HAP-1 (cell line): ENCODE measurements at regions not wholly inside any gene's neighbourhood (a gene's known extent, or its start where the extent isn't known, plus 50 kb on each side); places are given as distances from the start of the nearest gene placed in this dataset.

ENCODE experiments used
- DNase-seq, 2 experiments: peaks; one replicate each; pipeline ENCODE4 v3.0.0-alpha.2; 2016 to 2020; ENCODE audit warnings: low spot score in 2 of 2
- H3K27me3 ChIP-seq: fragments of 250-450 bp; sonication (Bioruptor Pico); 2 replicates; pipeline ENCODE4 v1.5.1; 2020; ENCODE audit warnings: low read depth, mild to moderate bottlenecking, moderate library complexity
- H3K36me3 ChIP-seq: fragments of 250-450 bp; sonication (Bioruptor Pico); replicated peaks from 2 replicates; pipeline ENCODE4 v1.5.1; 2020; ENCODE audit warnings: mild to moderate bottlenecking
- H3K4me1 ChIP-seq: fragments of 250-450 bp; sonication (Bioruptor Pico); 2 replicates; pipeline ENCODE4 v1.5.1; 2020; ENCODE audit warnings: mild to moderate bottlenecking
- H3K4me3 ChIP-seq: fragments of 250-450 bp; sonication (Bioruptor Pico); 2 replicates; pipeline ENCODE4 v1.5.1; 2020; ENCODE audit warnings: mild to moderate bottlenecking, moderate library complexity
- H3K9me3 ChIP-seq: fragments of 250-450 bp; sonication (Bioruptor Pico); 2 replicates; pipeline ENCODE4 v1.5.1; 2020; ENCODE audit warnings: mild to moderate bottlenecking, moderate library complexity
- in situ Hi-C: fragments of 300-500 bp; cut with MboI; formaldehyde crosslinking; loops from 3 replicates; pipeline ENCODE4 v1.14.3; 2020; ENCODE audit warnings: low sequenced_read_pairs, inconsistent platforms, mixed read lengths

- Histone ChIP-seq H3K36me3 (no peaks in the 10 kb centered on the region), H3K4me1 (no peaks in the 10 kb centered on the region), H3K4me3 (no peak overlapping the region), H3K27me3 (no peaks in the 10 kb centered on the region), H3K9me3 (no peaks in the 10 kb centered on the region)
- in situ Hi-C loops = no loop called here
- no peak for DNase-seq
These were observed 169.5 kb downstream of the PIK3R1 start for GRCh38 chr5:68384936-68385594.

- no peak overlapping the region for H3K4me3 ChIP-seq
- H3K9me3 ChIP-seq = no peaks in the 10 kb centered on the region
- H3K36me3 ChIP-seq = no peaks in the 10 kb centered on the region
- no peaks in the 10 kb centered on the region for H3K27me3 ChIP-seq
- no peak for DNase-seq
- H3K4me1 ChIP-seq = no peaks in the 10 kb centered on the region
- in situ Hi-C loops = no loop called here
These were observed 170.4 kb downstream of the PIK3R1 start for GRCh38 chr5:68385936-68386335.

GRCh38 chr5:68387074-68387796 is 171.7 kb downstream of the PIK3R1 start:
- in situ Hi-C loops = no loop called here
- H3K27me3 ChIP-seq = no peaks in the 10 kb centered on the region
- no peaks in the 10 kb centered on the region for H3K36me3 ChIP-seq
- H3K4me1 ChIP-seq = no peaks in the 10 kb centered on the region
- no peak overlapping the region for H3K4me3 ChIP-seq
- no peaks in the 10 kb centered on the region for H3K9me3 ChIP-seq
- no peak for DNase-seq

- H3K4me3 ChIP-seq = no peak overlapping the region
- no peaks in the 10 kb centered on the region for H3K4me1 ChIP-seq
- no peaks in the 10 kb centered on the region for H3K27me3 ChIP-seq
- in situ Hi-C loops = no loop called here
- no peaks in the 10 kb centered on the region for H3K9me3 ChIP-seq
- H3K36me3 ChIP-seq = no peaks in the 10 kb centered on the region
- DNase-seq = no peak
These were observed 174.1 kb downstream of the PIK3R1 start for GRCh38 chr5:68389618-68390017.

GRCh38 chr5:68392617-68393016 is 177.1 kb downstream of the PIK3R1 start:
- H3K36me3 ChIP-seq = no peaks in the 10 kb centered on the region
- H3K4me3 ChIP-seq = no peak overlapping the region
- no peaks in the 10 kb centered on the region for H3K4me1 ChIP-seq
- H3K27me3 ChIP-seq = no peaks in the 10 kb centered on the region
- no peaks in the 10 kb centered on the region for H3K9me3 ChIP-seq
- DNase-seq = no peak
- in situ Hi-C loops = no loop called here

GRCh38 chr5:68395302-68395701 is 179.7 kb downstream of the PIK3R1 start:
- no peaks in the 10 kb centered on the region for H3K36me3 ChIP-seq
- H3K4me3 ChIP-seq = no peak overlapping the region
- H3K4me1 ChIP-seq = no peaks in the 10 kb centered on the region
- no peaks in the 10 kb centered on the region for H3K27me3 ChIP-seq
- in situ Hi-C loops = no loop called here
- H3K9me3 ChIP-seq = no peaks in the 10 kb centered on the region
- no peak for DNase-seq

- Histone ChIP-seq H3K27me3 (no peaks in the 10 kb centered on the region), H3K9me3 (no peaks in the 10 kb centered on the region), H3K36me3 (no peaks in the 10 kb centered on the region), H3K4me3 (no peak overlapping the region), H3K4me1 (no peaks in the 10 kb centered on the region)
- DNase-seq = no peak
- in situ Hi-C loops = no loop called here
These were observed 180.5 kb downstream of the PIK3R1 start for GRCh38 chr5:68395926-68396511.

- Histone ChIP-seq H3K27me3 (no peaks in the 10 kb centered on the region), H3K4me1 (no peaks in the 10 kb centered on the region), H3K36me3 (no peaks in the 10 kb centered on the region), H3K9me3 (no peaks in the 10 kb centered on the region), H3K4me3 (no peak overlapping the region)
- DNase-seq = no peak
- in situ Hi-C loops = no loop called here
These were observed 181.2 kb downstream of the PIK3R1 start for GRCh38 chr5:68396722-68397121.

GRCh38 chr5:68398146-68398812 is 182.7 kb downstream of the PIK3R1 start:
- in situ Hi-C loops = no loop called here
- no peaks in the 10 kb centered on the region for H3K4me1 ChIP-seq
- no peak overlapping the region for H3K4me3 ChIP-seq
- no peaks in the 10 kb centered on the region for H3K27me3 ChIP-seq
- H3K9me3 ChIP-seq = no peaks in the 10 kb centered on the region
- H3K36me3 ChIP-seq = no peaks in the 10 kb centered on the region
- no peak for DNase-seq

- in situ Hi-C loops = no loop called here
- Histone ChIP-seq H3K36me3 (no peaks in the 10 kb centered on the region), H3K4me3 (no peak overlapping the region), H3K9me3 (no peaks in the 10 kb centered on the region), H3K27me3 (no peaks in the 10 kb centered on the region), H3K4me1 (peaks cover 20% of the 10 kb centered on the region)
- no peak for DNase-seq
These were observed 187.7 kb downstream of the PIK3R1 start for GRCh38 chr5:68403301-68403700.

GRCh38 chr5:68404246-68404645 is 188.7 kb downstream of the PIK3R1 start:
- in situ Hi-C loops = no loop called here
- no peak for DNase-seq
- Histone ChIP-seq H3K36me3 (no peaks in the 10 kb centered on the region), H3K4me3 (no peak overlapping the region), H3K27me3 (no peaks in the 10 kb centered on the region), H3K9me3 (no peaks in the 10 kb centered on the region), H3K4me1 (peaks cover 23% of the 10 kb centered on the region)

- Histone ChIP-seq H3K9me3 (no peaks in the 10 kb centered on the region), H3K4me1 (peaks cover 23% of the 10 kb centered on the region)
- no peak for DNase-seq
These were observed 189.6 kb downstream of the PIK3R1 start for GRCh38 chr5:68405026-68405684.

GRCh38 chr5:68405784-68406743 is 190.5 kb downstream of the PIK3R1 start:
- Histone ChIP-seq H3K4me3 (no peak overlapping the region), H3K4me1 (peaks cover 23% of the 10 kb centered on the region), H3K9me3 (no peaks in the 10 kb centered on the region), H3K27me3 (no peaks in the 10 kb centered on the region), H3K36me3 (no peaks in the 10 kb centered on the region)
- peak; percentile 18 to 52 for DNase-seq
- in situ Hi-C loops = no loop called here

More at GRCh38 chr5:68405026-68405684, 189.6 kb downstream of the PIK3R1 start:
- Histone ChIP-seq H3K36me3 (no peaks in the 10 kb centered on the region), H3K27me3 (no peaks in the 10 kb centered on the region), H3K4me3 (no peak overlapping the region)
- in situ Hi-C loops = no loop called here
